GM18861 (cell line): ENCODE measurements at regions not wholly inside any gene's neighbourhood (a gene's known extent, or its start where the extent isn't known, plus 50 kb on each side); places are given as distances from the start of the nearest gene placed in this dataset.

Source experiments
- ATAC-seq: cut with Tn5 transposase; IDR thresholded peaks from one replicate; pipeline ENCODE4 v1.9.1; 2021; ENCODE audit not compliant: unreplicated experiment

GRCh38 chr4:133775881-133776280 lies 425.7 kb downstream of the PABPC4L start:
- no peak for ATAC-seq

GRCh38 chr4:133775469-133775868 lies 426.1 kb downstream of the PABPC4L start:
- no peak for ATAC-seq

- ATAC-seq = no peak
These were observed 442.2 kb downstream of the PABPC4L start for GRCh38 chr4:133759428-133759827.

- no peak for ATAC-seq
These were observed 459.8 kb downstream of the PABPC4L start for GRCh38 chr4:133741766-133742165.

- no peak for ATAC-seq
These were observed 481.6 kb downstream of the PABPC4L start for GRCh38 chr4:133720001-133720400.

GRCh38 chr4:133719098-133719497 lies 482.5 kb downstream of the PABPC4L start:
- ATAC-seq = no peak

GRCh38 chr4:133714211-133714610 lies 487.4 kb downstream of the PABPC4L start:
- no peak for ATAC-seq

GRCh38 chr4:133713340-133713739 lies 488.2 kb downstream of the PABPC4L start:
- ATAC-seq = no peak

GRCh38 chr4:133711817-133712216 lies 489.8 kb downstream of the PABPC4L start:
- no peak for ATAC-seq

- no peak for ATAC-seq
These were observed 507.2 kb downstream of the PABPC4L start for GRCh38 chr4:133694416-133694815.

- ATAC-seq = no peak
These were observed 517.6 kb downstream of the PABPC4L start for GRCh38 chr4:133683967-133684366.

GRCh38 chr4:133668061-133668851 lies 519.2 kb downstream of the PCDH10 start:
- no peak for ATAC-seq

- ATAC-seq = no peak
These were observed 498.1 kb downstream of the PCDH10 start for GRCh38 chr4:133647206-133647605.

- ATAC-seq = no peak
These were observed 492.1 kb downstream of the PCDH10 start for GRCh38 chr4:133641191-133641590.

- ATAC-seq = no peak
These were observed 489.7 kb downstream of the PCDH10 start for GRCh38 chr4:133638751-133639150.

- no peak for ATAC-seq
These were observed 488.1 kb downstream of the PCDH10 start for GRCh38 chr4:133637161-133637560.

- no peak for ATAC-seq
These were observed 475.6 kb downstream of the PCDH10 start for GRCh38 chr4:133624744-133625143.

- ATAC-seq = no peak
These were observed 474.8 kb downstream of the PCDH10 start for GRCh38 chr4:133623847-133624246.

GRCh38 chr4:133621628-133622027 lies 472.5 kb downstream of the PCDH10 start:
- no peak for ATAC-seq

GRCh38 chr4:133620555-133620954 lies 471.5 kb downstream of the PCDH10 start:
- no peak for ATAC-seq

GRCh38 chr4:133618963-133619362 lies 469.9 kb downstream of the PCDH10 start:
- ATAC-seq = no peak

GRCh38 chr4:133600008-133600407 lies 450.9 kb downstream of the PCDH10 start:
- ATAC-seq = no peak

- no peak for ATAC-seq
These were observed 449.7 kb downstream of the PCDH10 start for GRCh38 chr4:133598779-133599178.
